CD8-positive, alpha-beta memory T cell (primary cell): ENCODE measurements at regions not wholly inside any gene's neighbourhood (a gene's known extent, or its start where the extent isn't known, plus 50 kb on each side); places are given as distances from the start of the nearest gene placed in this dataset.

Experiments
- CTCF ChIA-PET: fragments of 350-600 bp; sonication (Branson Sonifier 250); formaldehyde crosslinking; loops from one replicate; lab custom pipeline; 2021; ENCODE audit warnings: antibody characterized with exemption; lab: Charles Lee
- POLR2A ChIA-PET: fragments of 350-600 bp; sonication (Branson Sonifier 250); formaldehyde crosslinking; loops from one replicate; lab custom pipeline; 2021; ENCODE audit warnings: antibody characterized with exemption; lab: Charles Lee
- DNase-seq, 5 donors: peaks; one replicate each; pipeline versions ENCODE4 v3.0.0 to v3.0.0-alpha.2; 2020 to 2022; ENCODE audit warnings: mixed read lengths in 1 of 5
- H3K27ac ChIP-seq: one replicate; pipeline ENCODE4 v1.7.0; 2013; ENCODE audit warnings: low read depth, mild to moderate bottlenecking, low read length, moderate library complexity
- H3K27me3 ChIP-seq: 2 replicates; pipeline ENCODE4 v1.7.0; 2013; ENCODE audit warnings: low read length, mild to moderate bottlenecking; ENCODE audit not compliant: insufficient read depth, poor library complexity, severe bottlenecking
- H3K36me3 ChIP-seq: 2 replicates; pipeline ENCODE4 v1.7.0; 2013; ENCODE audit warnings: mild to moderate bottlenecking, low read length, moderate library complexity; ENCODE audit not compliant: insufficient read depth
- H3K4me1 ChIP-seq: 2 replicates; pipeline ENCODE4 v1.7.0; 2013; ENCODE audit warnings: mild to moderate bottlenecking, low read length, moderate library complexity; ENCODE audit not compliant: insufficient read depth
- H3K4me3 ChIP-seq: 2 replicates; pipeline ENCODE4 v1.7.0; 2013; ENCODE audit warnings: mild to moderate bottlenecking, low read length
- H3K9me3 ChIP-seq: 2 replicates; pipeline ENCODE4 v1.7.0; 2013; ENCODE audit warnings: mild to moderate bottlenecking, low read length
- H3K27ac Mint-ChIP-seq, 8 donors: one replicate each; pipeline ENCODE4 v1.8.0; 2020 to 2021; ENCODE audit warnings: mixed read lengths in 8 of 8, mild to moderate bottlenecking in 6 of 8, inconsistent platforms in 3 of 8, moderate library complexity in 3 of 8
- H3K27me3 Mint-ChIP-seq, 2 donors: one replicate each; pipeline ENCODE4 v1.8.0; 2020 to 2021; ENCODE audit warnings: mixed read lengths in 2 of 2, mild to moderate bottlenecking in 1 of 2, moderate library complexity in 1 of 2
- H3K36me3 Mint-ChIP-seq, 3 donors: one replicate each; pipeline ENCODE4 v1.8.0; 2020 to 2021; ENCODE audit warnings: mixed read lengths in 3 of 3, inconsistent platforms in 1 of 3, mild to moderate bottlenecking in 1 of 3
- H3K4me1 Mint-ChIP-seq, 3 donors: one replicate each; pipeline ENCODE4 v1.8.0; 2020 to 2021; ENCODE audit warnings: mixed read lengths in 3 of 3, inconsistent platforms in 1 of 3, mild to moderate bottlenecking in 1 of 3
- H3K4me3 Mint-ChIP-seq, 7 donors: one replicate each; pipeline ENCODE4 v1.8.0; 2020 to 2021; ENCODE audit warnings: mixed read lengths in 7 of 7, mild to moderate bottlenecking in 6 of 7, moderate library complexity in 4 of 7, inconsistent platforms in 2 of 7
- H3K9me3 Mint-ChIP-seq, 5 donors: one replicate each; pipeline ENCODE4 v1.8.0; 2020 to 2022; ENCODE audit warnings: mixed read lengths in 5 of 5, mild to moderate bottlenecking in 3 of 5, moderate library complexity in 2 of 5, inconsistent platforms in 1 of 5

DNA sequence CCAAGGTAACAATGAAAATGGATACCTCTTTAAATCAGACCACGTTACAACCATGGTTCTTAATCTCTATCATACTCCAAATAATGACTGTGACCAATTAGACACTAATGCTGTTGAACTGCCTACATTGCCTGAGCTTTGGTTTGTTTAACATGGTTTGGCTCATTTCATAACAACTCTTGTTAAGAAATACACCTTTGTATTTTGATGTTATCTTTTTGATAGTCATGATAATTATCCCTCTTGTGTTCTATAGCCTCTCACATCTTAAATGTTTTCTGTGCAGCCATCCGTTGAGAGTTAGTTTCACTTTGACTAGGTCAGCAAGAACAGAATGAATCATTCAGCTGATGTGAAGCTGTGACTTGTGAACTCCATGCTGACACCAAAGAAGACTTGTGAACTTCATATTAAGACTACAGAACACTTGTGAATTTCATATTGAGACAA lies 75.5 kb upstream of the RERGL start:
- Histone ChIP-seq H3K36me3 (no peaks in the 10 kb centered on the region), H3K27ac (no peak overlapping the region), H3K4me1 (no peaks in the 10 kb centered on the region), H3K4me3 (peak overlapping the region; percentile 13), H3K9me3 (no peaks in the 10 kb centered on the region), H3K27me3 (no peaks in the 10 kb centered on the region)
- H3K4me1 Mint-ChIP-seq = peaks cover 11 to 21% (median 14%) of the 10 kb centered on the region in 3 donors
- CTCF ChIA-PET = no interaction called here
- H3K9me3 Mint-ChIP-seq = peaks cover 0 to 2% (median 0%) of the 10 kb centered on the region in 5 donors
- peak overlapping the region; percentile 13 to 80 (median 75) for H3K4me3 Mint-ChIP-seq
- no peak for DNase-seq
- H3K36me3 Mint-ChIP-seq = no peaks in the 10 kb centered on the region
- H3K27ac Mint-ChIP-seq = peak overlapping the region in 6 of 8 donors; percentile 41 to 77 (median 66)
- peaks cover 0 to 4% of the 10 kb centered on the region in 2 donors for H3K27me3 Mint-ChIP-seq
- POLR2A ChIA-PET = no interaction called here

- no peaks in the 10 kb centered on the region for H3K4me1 ChIP-seq
- H3K9me3 ChIP-seq = no peaks in the 10 kb centered on the region
- H3K27me3 Mint-ChIP-seq = peaks cover 0 to 4% of the 10 kb centered on the region in 2 donors
- no peak overlapping the region for H3K4me3 ChIP-seq
- no peak for DNase-seq
- no peaks in the 10 kb centered on the region for H3K9me3 Mint-ChIP-seq
- H3K36me3 Mint-ChIP-seq = no peaks in the 10 kb centered on the region
- peaks cover 10 to 17% (median 12%) of the 10 kb centered on the region in 3 donors for H3K4me1 Mint-ChIP-seq
- no peaks in the 10 kb centered on the region for H3K36me3 ChIP-seq
- no peak overlapping the region for H3K27ac Mint-ChIP-seq
- H3K27me3 ChIP-seq = no peaks in the 10 kb centered on the region
- ChIA-PET POLR2A (no interaction called here), CTCF (no interaction called here)
- H3K4me3 Mint-ChIP-seq = no peak overlapping the region
- no peak overlapping the region for H3K27ac ChIP-seq
Observed at GRCh38 chr12:18160901-18161300, 70.9 kb upstream of the RERGL start.

- ChIA-PET POLR2A (no interaction called here), CTCF (no interaction called here)
- Mint-ChIP-seq H3K9me3 (no peaks in the 10 kb centered on the region), H3K4me1 (peaks cover 0 to 3% (median under 1%) of the 10 kb centered on the region in 3 donors), H3K4me3 (no peak overlapping the region), H3K27me3 (peaks cover 0 to under 1% of the 10 kb centered on the region in 2 donors), H3K27ac (no peak overlapping the region), H3K36me3 (no peaks in the 10 kb centered on the region)
- peak in 2 of 5 donors; percentile 2 to 11 for DNase-seq
- no peaks in the 10 kb centered on the region for H3K36me3 ChIP-seq
- H3K4me3 ChIP-seq = no peak overlapping the region
- H3K4me1 ChIP-seq = no peaks in the 10 kb centered on the region
- no peaks in the 10 kb centered on the region for H3K9me3 ChIP-seq
- H3K27ac ChIP-seq = no peak overlapping the region
- no peaks in the 10 kb centered on the region for H3K27me3 ChIP-seq
Observed at GRCh38 chr12:18158774-18159557, 69.0 kb upstream of the RERGL start.

GRCh38 chr12:18153826-18154225 lies 63.8 kb upstream of the RERGL start:
- no peaks in the 10 kb centered on the region for H3K36me3 Mint-ChIP-seq
- DNase-seq = no peak
- no peaks in the 10 kb centered on the region for H3K27me3 ChIP-seq
- no peaks in the 10 kb centered on the region for H3K9me3 Mint-ChIP-seq
- no peaks in the 10 kb centered on the region for H3K9me3 ChIP-seq
- CTCF ChIA-PET = no interaction called here
- H3K4me1 ChIP-seq = no peaks in the 10 kb centered on the region
- POLR2A ChIA-PET = no interaction called here
- no peak overlapping the region for H3K27ac Mint-ChIP-seq
- no peak overlapping the region for H3K27ac ChIP-seq
- H3K4me3 ChIP-seq = no peak overlapping the region
- no peaks in the 10 kb centered on the region for H3K4me1 Mint-ChIP-seq
- H3K4me3 Mint-ChIP-seq = no peak overlapping the region
- no peaks in the 10 kb centered on the region for H3K36me3 ChIP-seq
- no peaks in the 10 kb centered on the region for H3K27me3 Mint-ChIP-seq

GRCh38 chr12:18151036-18151435 lies 61.0 kb upstream of the RERGL start:
- no peaks in the 10 kb centered on the region for H3K27me3 Mint-ChIP-seq
- CTCF ChIA-PET = no interaction called here
- no peaks in the 10 kb centered on the region for H3K4me1 Mint-ChIP-seq
- Histone ChIP-seq H3K9me3 (no peaks in the 10 kb centered on the region), H3K27ac (no peak overlapping the region), H3K27me3 (no peaks in the 10 kb centered on the region), H3K36me3 (no peaks in the 10 kb centered on the region), H3K4me1 (no peaks in the 10 kb centered on the region), H3K4me3 (no peak overlapping the region)
- POLR2A ChIA-PET = no interaction called here
- no peaks in the 10 kb centered on the region for H3K36me3 Mint-ChIP-seq
- DNase-seq = no peak
- H3K9me3 Mint-ChIP-seq = no peaks in the 10 kb centered on the region
- H3K4me3 Mint-ChIP-seq = no peak overlapping the region
- no peak overlapping the region for H3K27ac Mint-ChIP-seq

DNA sequence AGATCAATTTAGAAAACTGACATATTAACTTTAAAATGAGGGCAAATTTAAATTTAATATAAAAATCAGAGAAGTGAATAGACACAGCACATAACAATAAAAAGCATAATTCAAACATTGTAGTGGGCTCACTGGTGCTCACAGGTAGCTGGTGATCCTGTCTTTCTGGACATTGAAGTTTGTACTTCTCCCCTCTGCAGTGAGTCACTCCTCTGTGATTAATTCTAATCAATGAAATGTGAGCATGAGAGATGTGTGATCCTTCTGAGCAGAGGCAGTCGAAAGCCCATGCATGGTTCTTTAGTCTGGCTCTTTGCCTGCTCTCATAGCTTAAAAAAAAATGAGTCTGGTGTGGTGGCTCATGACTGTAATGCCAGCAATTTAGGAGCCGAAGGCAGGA lies 59.0 kb upstream of the RERGL start:
- no peak overlapping the region for H3K27ac Mint-ChIP-seq
- CTCF ChIA-PET = no interaction called here
- Histone ChIP-seq H3K36me3 (no peaks in the 10 kb centered on the region), H3K4me3 (no peak overlapping the region), H3K9me3 (no peaks in the 10 kb centered on the region), H3K27me3 (no peaks in the 10 kb centered on the region), H3K4me1 (no peaks in the 10 kb centered on the region), H3K27ac (no peak overlapping the region)
- no peaks in the 10 kb centered on the region for H3K4me1 Mint-ChIP-seq
- no peaks in the 10 kb centered on the region for H3K36me3 Mint-ChIP-seq
- no peaks in the 10 kb centered on the region for H3K27me3 Mint-ChIP-seq
- no peak overlapping the region for H3K4me3 Mint-ChIP-seq
- POLR2A ChIA-PET = no interaction called here
- DNase-seq = no peak
- H3K9me3 Mint-ChIP-seq = no peaks in the 10 kb centered on the region

DNA sequence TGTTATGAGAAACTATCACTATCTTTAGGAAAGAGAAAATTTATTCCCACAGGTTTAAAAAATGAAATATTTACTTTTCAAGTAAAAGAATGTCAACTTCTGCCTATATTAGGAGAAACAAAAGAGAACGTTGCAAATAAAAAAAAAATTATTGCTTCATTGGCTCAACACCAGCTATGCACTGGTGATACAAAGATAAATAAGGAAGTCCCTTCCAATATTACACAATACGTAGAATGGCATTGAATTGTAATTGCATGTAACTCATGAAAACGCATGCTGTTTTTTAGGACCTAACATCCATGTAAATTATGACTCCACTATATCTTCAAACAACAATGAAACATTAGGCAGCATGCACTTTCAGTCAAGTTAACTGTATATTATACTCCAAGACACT lies 56.4 kb upstream of the RERGL start:
- ChIA-PET CTCF (no interaction called here), POLR2A (no interaction called here)

GRCh38 chr12:18145924-18146323 lies 55.9 kb upstream of the RERGL start:
- Mint-ChIP-seq H3K27me3 (no peaks in the 10 kb centered on the region), H3K4me3 (no peak overlapping the region), H3K36me3 (no peaks in the 10 kb centered on the region), H3K4me1 (no peaks in the 10 kb centered on the region), H3K9me3 (no peaks in the 10 kb centered on the region), H3K27ac (no peak overlapping the region)
- no peaks in the 10 kb centered on the region for H3K27me3 ChIP-seq
- H3K9me3 ChIP-seq = no peaks in the 10 kb centered on the region
- H3K4me3 ChIP-seq = no peak overlapping the region
- ChIA-PET POLR2A (no interaction called here), CTCF (no interaction called here)
- DNase-seq = no peak
- no peaks in the 10 kb centered on the region for H3K36me3 ChIP-seq
- H3K27ac ChIP-seq = no peak overlapping the region
- no peaks in the 10 kb centered on the region for H3K4me1 ChIP-seq

More for the DNA sequence above, 56.4 kb upstream of the RERGL start:
- Mint-ChIP-seq H3K9me3 (no peaks in the 10 kb centered on the region), H3K36me3 (no peaks in the 10 kb centered on the region), H3K27me3 (no peaks in the 10 kb centered on the region), H3K4me3 (no peak overlapping the region), H3K4me1 (no peaks in the 10 kb centered on the region), H3K27ac (no peak overlapping the region)
- no peak for DNase-seq
- Histone ChIP-seq H3K36me3 (no peaks in the 10 kb centered on the region), H3K27me3 (no peaks in the 10 kb centered on the region), H3K27ac (no peak overlapping the region), H3K4me1 (no peaks in the 10 kb centered on the region), H3K4me3 (no peak overlapping the region), H3K9me3 (no peaks in the 10 kb centered on the region)
